ENCODE measurements at regions not wholly inside any gene's neighbourhood (a gene's known extent, or its start where the extent isn't known, plus 50 kb on each side); places are given as distances from the start of the nearest gene placed in this dataset.
"Not testable (repeated sequence)": the region's sequence is repeated elsewhere in the genome, so short reads cannot be mapped to it uniquely, and the experiment has no call there.

DNA sequence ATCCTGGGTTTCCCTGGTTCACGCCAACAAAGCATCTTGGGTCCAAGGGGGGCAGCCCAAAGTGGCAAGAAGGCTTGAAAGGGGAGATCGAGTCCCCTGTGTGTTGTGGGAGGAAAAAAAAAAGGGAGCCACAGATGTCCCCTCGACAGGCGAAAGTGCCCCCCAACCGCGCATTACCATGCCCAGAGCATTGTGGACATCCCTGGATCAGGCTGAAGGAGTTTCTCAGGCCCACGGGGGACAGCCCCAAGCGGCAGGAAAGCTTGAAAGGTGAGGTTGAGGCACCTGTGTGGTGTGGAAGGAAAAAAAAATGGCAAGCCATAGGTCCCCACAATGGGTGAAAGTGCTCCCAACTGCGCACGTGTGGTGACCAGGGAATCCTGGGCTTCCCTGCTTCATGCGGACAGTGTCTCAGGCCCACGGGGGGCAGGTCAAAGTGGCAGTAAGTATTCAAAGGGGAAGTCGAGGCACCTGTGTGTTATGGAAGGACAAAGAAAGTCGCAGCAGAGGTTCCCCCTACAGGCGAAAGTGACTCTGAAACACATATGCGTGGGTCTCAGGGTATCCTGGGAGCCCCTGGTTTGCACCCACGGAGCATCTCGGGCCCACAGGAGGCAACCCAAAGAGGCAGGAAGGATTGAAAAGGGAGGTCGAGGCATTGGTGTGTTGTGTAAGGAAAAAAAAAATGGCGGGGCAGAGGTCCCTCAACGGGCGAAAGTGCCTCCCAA, 580.1 kb downstream of the ALG10 start:
- DNase-seq (ENCODE audit: low read depth in 1 of 2, low spot score in 1 of 2), result no peak
- no peak for TF ChIP-seq JUND (IDR thresholded peaks at IDR 0.05; ENCODE audit: low read depth)
- in situ Hi-C loops (cut with HindIII; ENCODE audit: low pct_unique_long_range_greater_than_20kb, low sequenced_read_pairs), result no loop called here

DNA sequence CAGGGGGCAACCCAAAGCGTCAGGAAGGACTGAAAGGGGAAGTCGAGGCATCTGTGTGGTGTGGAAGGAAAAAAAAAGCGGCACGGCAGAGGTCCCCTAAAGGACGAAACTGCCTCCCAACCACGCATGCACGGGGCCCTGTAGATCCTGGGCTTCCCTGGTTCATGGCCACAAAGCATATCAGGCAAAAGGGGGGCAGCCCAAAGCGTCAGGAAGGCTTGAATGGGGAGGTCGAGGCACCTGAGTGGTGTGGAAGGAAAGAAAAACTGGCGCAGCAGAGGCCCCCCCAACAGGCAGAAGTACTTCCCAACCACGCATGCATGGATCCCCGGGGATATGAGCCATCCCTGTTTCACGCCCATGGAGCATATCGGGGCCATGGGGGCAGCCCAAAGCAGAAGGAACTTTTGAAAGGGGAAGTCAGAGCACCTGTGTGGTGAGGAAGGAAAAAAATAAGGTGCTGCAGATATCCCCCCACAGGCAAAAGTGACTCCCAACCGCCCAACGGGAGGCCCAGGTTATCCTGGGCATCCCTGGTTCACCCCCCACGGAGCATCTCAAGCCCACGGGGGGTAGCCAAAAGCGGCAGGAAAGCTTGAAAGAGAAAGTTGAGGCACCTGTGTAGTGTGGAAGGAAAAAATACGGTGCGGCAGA, 581.2 kb downstream of the ALG10 start:
- no peak for DNase-seq (ENCODE audit: low read depth in 1 of 2, low spot score in 1 of 2)
- TF ChIP-seq JUND (IDR thresholded peaks at IDR 0.05; ENCODE audit: low read depth), result no peak
- in situ Hi-C loops (cut with HindIII; ENCODE audit: low pct_unique_long_range_greater_than_20kb, low sequenced_read_pairs), result no loop called here

DNA sequence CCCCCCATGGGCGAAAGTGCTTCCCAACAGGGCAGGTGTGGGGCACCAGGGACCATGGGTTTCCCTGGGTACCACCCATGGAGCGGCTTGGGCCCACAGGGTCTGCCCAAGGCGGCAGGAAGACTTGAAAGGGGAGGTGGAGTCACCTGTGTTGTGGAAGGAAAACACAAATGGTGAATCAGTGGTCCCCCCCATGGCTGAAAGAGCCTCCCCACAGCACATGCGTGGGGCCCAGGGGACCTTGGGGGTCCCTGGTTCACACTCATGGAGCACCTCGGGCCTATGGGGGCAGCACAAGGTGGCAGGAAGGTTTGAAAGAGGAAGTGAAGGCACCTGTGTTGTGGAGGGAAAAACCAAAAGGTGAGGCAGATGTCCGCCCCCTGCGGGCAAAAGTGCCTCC, 581.9 kb downstream of the ALG10 start:
- no peak for TF ChIP-seq JUND (IDR thresholded peaks at IDR 0.05; ENCODE audit: low read depth)
- peak in 1 of 2 experiments; percentile 24 for DNase-seq (ENCODE audit: low read depth in 1 of 2, low spot score in 1 of 2)
- in situ Hi-C loops (cut with HindIII; ENCODE audit: low pct_unique_long_range_greater_than_20kb, low sequenced_read_pairs), result no loop called here

DNA sequence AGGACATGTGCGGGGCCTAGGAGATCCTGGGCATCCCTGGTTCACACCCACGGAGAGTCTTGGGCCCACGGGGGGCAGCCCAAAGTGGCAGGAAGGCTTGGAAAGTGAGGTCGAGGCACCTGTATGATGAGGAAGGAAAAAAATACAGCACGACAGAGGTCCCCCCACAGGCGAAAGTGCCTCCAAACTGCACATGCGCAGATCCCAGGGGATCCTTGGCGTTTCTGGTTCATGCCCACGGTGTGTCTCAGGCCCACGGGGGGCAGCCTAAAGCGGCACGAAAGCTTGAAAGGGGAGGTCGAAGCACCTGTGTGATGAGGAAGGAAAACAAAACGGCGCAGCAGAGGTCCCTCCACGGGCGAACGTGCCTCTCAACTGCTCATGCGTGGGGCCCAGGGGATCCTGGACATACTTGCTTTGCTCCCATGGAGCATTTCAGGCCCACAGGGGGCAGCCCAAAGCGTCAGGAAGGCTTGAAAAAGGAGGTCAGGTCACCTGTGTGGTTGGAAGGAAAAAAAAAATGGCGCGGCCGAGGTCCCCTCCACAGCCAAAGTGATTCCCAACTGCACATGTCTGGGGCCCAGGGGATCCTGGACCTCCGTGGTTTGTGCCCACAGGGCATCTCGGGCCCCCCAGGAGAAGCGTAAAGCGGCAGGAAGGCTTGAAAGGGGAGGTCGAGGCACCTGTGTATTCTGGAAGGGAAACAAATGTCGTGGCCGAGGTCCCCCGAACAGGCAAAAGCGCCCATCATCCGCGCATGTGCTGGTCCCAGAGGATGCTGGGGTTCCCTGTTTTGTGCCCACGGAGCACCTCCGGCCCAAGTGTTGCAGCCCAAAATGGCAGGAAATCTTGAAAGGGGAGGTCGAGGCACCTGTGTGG, 582.6 kb downstream of the ALG10 start:
- no peak for TF ChIP-seq JUND (IDR thresholded peaks at IDR 0.05; ENCODE audit: low read depth)
- in situ Hi-C loops (cut with HindIII; ENCODE audit: low pct_unique_long_range_greater_than_20kb, low sequenced_read_pairs), result no loop called here

DNA sequence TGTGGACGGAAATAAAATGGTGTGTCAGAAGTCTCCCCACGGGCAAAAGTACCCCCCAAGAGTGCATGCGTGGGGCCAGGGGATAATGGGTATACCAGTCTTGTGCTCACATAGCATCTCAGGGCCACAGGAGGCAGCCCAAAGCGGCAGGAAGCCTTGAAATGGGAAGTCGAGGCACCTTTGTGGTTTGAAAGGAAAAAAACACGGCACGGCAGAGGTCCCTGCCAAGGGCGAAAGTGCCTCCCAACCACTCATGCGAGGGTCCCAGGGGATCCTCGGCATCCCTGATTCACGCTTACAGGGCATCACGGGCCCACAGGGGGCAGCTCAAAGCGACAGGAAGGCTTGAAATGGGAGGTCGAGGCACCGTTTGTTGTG, 583.2 kb downstream of the ALG10 start:
- no peak for TF ChIP-seq JUND (IDR thresholded peaks at IDR 0.05; ENCODE audit: low read depth)
- no peak for DNase-seq (ENCODE audit: low read depth in 1 of 2, low spot score in 1 of 2)
- in situ Hi-C loops (cut with HindIII; ENCODE audit: low pct_unique_long_range_greater_than_20kb, low sequenced_read_pairs), result no loop called here

More for the DNA sequence above, 582.6 kb downstream of the ALG10 start:
- DNase-seq (ENCODE audit: low read depth in 1 of 2, low spot score in 1 of 2), result no peak

DNA sequence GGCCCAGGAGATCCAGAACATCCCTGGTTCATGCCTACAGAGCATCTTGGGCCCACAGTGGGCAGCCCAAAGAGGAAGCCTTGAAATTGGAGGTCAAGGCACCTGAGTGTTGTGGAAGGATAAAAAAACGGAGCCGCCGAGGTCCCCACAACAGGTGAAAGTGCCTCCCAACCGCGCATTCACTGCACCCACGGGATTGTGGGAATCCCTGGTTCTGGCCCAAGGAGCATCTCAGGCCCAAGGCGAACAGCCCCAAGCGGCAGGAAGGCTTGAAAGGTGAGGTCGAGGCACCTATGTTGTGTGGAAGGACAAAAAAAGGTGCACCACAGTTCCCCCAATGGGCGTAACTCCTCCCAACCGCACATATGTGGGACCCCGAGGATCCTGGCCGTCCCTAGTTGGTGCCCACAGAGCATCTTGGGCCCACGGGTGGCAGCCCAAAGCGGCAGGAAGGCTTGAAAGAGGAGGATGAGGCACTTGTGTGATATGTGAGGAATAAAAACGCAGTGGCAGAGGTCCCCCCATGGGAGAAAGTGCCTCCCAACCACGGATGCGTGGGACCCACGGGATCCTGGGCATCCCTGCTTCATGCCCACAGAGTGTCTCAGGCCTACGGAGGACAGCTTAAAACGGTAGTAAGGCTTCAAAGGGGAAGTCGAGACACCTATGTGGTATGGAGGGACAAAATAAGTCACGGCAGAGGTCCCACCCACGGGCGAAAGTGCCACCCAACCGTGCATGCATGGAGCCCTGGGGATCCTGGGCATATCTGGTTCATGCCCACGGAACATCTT, 583.9 kb downstream of the ALG10 start:
- TF ChIP-seq JUND (IDR thresholded peaks at IDR 0.05; ENCODE audit: low read depth), result no peak
- in situ Hi-C loops (cut with HindIII; ENCODE audit: low pct_unique_long_range_greater_than_20kb, low sequenced_read_pairs), result no loop called here
- DNase-seq (ENCODE audit: low read depth in 1 of 2, low spot score in 1 of 2), result no peak

DNA sequence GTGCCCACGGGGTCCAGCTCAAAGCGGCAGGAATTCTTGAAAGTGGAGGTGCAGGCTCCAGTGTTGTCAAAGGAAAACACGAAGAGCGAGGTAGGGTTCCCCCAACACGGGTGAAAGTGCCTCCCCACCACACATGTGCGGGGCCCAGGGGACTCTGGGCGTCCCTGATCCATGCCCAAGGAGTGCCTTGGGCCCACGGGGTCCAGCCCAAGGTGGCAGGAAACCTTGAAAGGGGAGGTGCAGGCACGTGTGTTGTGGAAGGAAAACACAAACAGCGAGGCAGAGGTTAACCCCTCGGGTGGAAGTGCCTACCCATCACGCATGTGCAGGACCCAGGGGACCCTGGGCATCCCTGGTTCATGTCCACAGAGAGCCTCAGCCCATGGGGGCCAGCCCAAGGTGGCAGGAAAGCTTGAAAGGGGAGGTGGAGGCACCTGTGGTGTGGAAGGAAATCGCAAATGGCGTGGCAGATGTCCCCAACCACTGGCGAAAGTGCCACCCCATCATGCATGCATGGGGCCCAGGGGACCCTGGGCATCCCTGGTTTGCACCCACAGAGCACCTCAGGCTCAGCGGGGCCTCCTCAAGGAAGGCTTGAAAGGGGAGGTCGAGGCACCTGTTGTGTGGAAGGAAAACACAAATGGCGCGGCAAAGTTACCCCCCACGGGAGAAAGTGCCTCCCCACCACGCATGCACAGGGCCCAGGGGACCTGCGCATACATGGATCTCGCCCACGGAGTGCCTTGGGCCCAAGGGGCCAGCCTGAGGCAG, 584.6 kb downstream of the ALG10 start:
- DNase-seq (ENCODE audit: low read depth in 1 of 2, low spot score in 1 of 2), result no peak
- no peak for TF ChIP-seq JUND (IDR thresholded peaks at IDR 0.05; ENCODE audit: low read depth)
- in situ Hi-C loops (cut with HindIII; ENCODE audit: low pct_unique_long_range_greater_than_20kb, low sequenced_read_pairs), result no loop called here

DNA sequence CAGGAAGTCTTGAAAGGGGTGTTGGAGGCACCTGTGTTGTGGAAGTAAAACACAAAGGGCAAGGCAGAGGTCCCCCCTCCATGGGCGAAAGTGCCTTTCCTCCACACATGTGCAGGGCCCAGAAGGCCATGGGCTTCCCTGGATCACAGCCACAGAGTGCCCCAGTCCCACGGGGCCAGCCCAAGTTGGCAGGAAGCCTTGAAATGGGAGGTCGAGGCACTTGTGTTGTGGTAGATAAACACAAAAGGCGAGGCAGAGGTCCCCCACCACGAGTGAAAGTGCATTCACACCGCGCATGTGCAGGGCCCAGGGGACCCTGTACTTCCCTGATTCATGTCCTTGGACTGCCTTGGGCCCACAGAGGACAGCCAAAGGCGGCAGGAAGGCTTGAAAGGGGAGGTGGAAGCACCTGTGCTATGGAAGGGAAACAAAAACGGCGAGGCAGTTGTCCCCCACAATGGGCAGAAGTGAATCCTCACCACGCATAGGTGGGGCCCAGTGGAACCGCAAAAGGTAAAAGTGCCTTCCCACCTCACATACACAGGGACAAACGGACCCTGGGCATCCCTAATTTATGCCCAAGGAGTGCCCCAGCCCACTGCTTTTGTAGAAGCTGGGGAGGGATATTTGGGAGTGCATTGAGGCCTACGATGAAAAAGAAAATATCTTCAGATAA, 585.4 kb downstream of the ALG10 start:
- no peak for DNase-seq (ENCODE audit: low read depth in 1 of 2, low spot score in 1 of 2)
- no peak for TF ChIP-seq JUND (IDR thresholded peaks at IDR 0.05; ENCODE audit: low read depth)
- in situ Hi-C loops (cut with HindIII; ENCODE audit: low pct_unique_long_range_greater_than_20kb, low sequenced_read_pairs), result no loop called here

DNA sequence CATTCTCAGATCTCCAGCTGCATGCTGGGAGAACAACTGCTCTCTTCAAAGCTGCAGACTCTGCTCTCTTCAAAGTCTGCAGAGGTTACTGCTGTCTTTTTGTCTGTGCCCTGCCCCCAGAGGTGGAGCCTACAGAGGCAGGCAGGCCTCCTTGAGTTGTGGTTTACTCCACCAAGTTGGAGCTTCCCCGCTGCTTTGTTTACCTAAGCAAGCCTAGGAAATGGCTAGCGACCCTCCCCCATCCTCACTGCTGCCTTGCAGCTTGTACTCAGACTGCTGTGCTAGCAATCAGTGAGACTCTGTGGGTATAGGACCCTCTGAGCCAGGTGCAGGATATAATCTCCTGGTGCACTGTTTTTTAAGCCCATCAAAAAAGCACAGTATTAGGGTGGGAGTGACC, 591.7 kb downstream of the ALG10 start:
- in situ Hi-C loops (cut with HindIII; ENCODE audit: low pct_unique_long_range_greater_than_20kb, low sequenced_read_pairs); DNase-seq (ENCODE audit: low read depth in 1 of 2, low spot score in 1 of 2): not testable (repeated sequence)

DNA sequence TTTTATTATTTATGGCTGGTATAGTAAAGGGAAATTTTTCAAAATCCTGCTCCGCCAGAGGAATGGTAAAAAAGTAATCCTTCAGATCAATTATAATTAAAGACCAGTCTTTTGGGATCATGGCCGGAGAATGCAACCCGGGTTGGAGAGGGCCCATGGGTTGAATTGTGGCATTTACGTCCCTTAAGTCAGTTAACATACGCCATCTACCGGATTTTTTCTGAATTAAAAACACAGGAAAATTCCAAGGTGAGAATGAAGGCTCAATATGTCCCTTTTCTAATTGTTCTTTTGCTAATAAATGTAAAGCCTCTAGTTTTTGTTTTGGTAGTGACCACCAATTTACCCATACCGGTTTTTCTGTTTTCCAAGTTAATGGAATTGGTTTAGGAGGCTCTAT, 602.8 kb downstream of the ALG10 start:
- TF ChIP-seq JUND (IDR thresholded peaks at IDR 0.05; ENCODE audit: low read depth), result no peak
- peak in 1 of 2 experiments; percentile 70 for DNase-seq (ENCODE audit: low read depth in 1 of 2, low spot score in 1 of 2)
- in situ Hi-C loops (cut with HindIII; ENCODE audit: low pct_unique_long_range_greater_than_20kb, low sequenced_read_pairs), result no loop called here
